NCI-H774 (cell line): ENCODE measurements at regions not wholly inside any gene's neighbourhood (a gene's known extent, or its start where the extent isn't known, plus 50 kb on each side); places are given as distances from the start of the nearest gene placed in this dataset.

Source experiments
- DNase-seq: peaks from one replicate; lab custom pipeline; 2025; lab: John Stamatoyannopoulos, UW

DNA sequence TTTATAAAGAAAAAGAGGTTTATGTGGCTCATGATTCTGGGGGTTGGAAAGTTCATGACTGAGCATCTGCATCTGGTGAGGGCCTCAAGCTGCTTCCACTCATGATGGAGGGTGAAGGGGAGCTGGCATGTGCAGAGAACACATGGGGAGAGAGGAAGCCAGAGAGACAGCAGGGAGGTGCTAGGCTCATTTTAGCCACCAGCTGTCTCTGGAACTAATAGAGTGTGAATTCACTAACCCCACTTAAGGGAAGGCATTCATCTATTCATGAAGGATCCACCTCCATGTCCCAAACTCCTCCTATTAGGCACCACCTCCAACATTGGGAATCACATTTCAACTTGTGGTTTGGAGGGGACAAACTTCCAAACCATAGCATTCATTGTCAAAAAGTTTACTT, 137.3 kb upstream of the PMEPA1 start:
- DNase-seq, result no peak

- DNase-seq, result no peak
Measured at GRCh38 chr20:57844626-57845596, 135.1 kb upstream of the PMEPA1 start.

- no peak for DNase-seq
Measured at GRCh38 chr20:57843941-57844625, 134.3 kb upstream of the PMEPA1 start.

DNA sequence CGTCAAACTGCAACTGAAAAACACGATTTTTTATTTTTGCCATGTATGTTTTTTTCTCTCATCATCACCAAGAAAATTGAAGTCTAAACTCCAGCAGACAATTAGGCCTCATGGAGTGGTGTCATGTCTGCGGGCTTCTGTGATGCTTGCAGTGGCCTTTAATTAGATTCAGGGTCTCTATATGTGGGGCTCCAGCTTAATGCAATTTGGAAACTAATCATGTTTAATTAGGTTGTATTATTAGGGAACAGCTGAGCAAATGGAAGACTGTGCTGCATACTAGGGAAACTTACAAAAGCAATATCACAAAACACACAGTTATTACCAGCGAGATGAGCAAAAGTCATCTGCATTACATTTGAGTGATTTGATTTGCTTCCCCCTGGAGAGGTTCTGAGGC, 132.9 kb upstream of the PMEPA1 start:
- no peak for DNase-seq

DNA sequence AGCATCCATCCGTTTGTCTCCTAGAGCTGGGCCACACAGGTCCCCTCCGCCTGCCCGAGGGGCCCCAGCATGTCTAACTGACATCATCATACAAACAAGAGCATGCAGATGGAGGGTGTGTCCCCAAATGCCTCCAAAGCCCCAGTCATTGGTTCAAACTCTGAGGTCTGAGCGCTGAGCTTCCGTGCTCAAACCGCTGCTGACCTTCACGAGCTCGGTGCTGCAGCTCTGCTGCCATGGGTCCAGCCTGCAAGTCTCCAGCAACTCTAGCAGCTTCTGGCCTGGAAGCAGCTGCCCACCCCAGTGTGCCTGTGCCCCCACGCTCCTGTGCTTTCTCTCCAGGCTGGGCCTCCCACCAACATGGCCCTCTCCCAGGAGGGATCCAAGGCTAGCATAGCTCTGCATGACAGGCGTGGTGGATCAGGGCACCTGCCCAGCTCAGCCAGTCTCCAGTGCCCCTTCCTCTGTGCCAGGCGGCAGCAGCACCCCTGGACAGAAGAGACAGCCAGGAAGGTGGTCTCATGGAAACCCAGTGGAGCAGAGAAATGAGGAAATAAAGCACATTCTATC, 131.6 kb upstream of the PMEPA1 start:
- no peak for DNase-seq

- no peak for DNase-seq
Measured at GRCh38 chr20:57840504-57841296, 130.9 kb upstream of the PMEPA1 start.

- DNase-seq, result no peak
Measured at GRCh38 chr20:57840066-57840465, 130.3 kb upstream of the PMEPA1 start.

GRCh38 chr20:57838670-57839151, 128.9 kb upstream of the PMEPA1 start:
- DNase-seq, result no peak

GRCh38 chr20:57837208-57838035, 127.6 kb upstream of the PMEPA1 start:
- no peak for DNase-seq

GRCh38 chr20:57835588-57836455, 126.0 kb upstream of the PMEPA1 start:
- no peak for DNase-seq

GRCh38 chr20:57835074-57835452, 125.2 kb upstream of the PMEPA1 start:
- DNase-seq, result no peak

- DNase-seq, result no peak
Measured at GRCh38 chr20:57834306-57835073, 124.7 kb upstream of the PMEPA1 start.

GRCh38 chr20:57831993-57832585, 122.3 kb upstream of the PMEPA1 start:
- no peak for DNase-seq

GRCh38 chr20:57831326-57831992, 121.6 kb upstream of the PMEPA1 start:
- DNase-seq, result no peak

GRCh38 chr20:57830515-57830895, 120.7 kb upstream of the PMEPA1 start:
- DNase-seq, result no peak

- DNase-seq, result no peak
Measured at GRCh38 chr20:57829805-57830514, 120.1 kb upstream of the PMEPA1 start.

- DNase-seq, result no peak
Measured at GRCh38 chr20:57829336-57829735, 119.5 kb upstream of the PMEPA1 start.

- DNase-seq, result no peak
Measured at GRCh38 chr20:57828696-57829095, 118.9 kb upstream of the PMEPA1 start.
